Panc1 (cell line): ENCODE measurements at regions not wholly inside any gene's neighbourhood (a gene's known extent, or its start where the extent isn't known, plus 50 kb on each side); places are given as distances from the start of the nearest gene placed in this dataset.

ENCODE experiments used
- ATAC-seq: fragments of 200-7000 bp; cut with Tn5 transposase; 2 replicates; pipeline ENCODE4 v1.9.1; 2020; ENCODE audit warnings: mild to moderate bottlenecking, moderate library complexity
- BruUV-seq: library from RNA; stranded (reverse); fragments of 400-500 nt; replicated peaks from 2 replicates; lab custom pipeline; 2021; lab: Mats Ljungman, UMichigan
- CTCF ChIA-PET: fragments of 300-600 bp; sonication (Branson Sonifier 250); formaldehyde crosslinking; loops from one replicate; lab custom pipeline; 2022; ENCODE audit warnings: antibody characterized with exemption; lab: Charles Lee
- POLR2A ChIA-PET: fragments of 300-600 bp; sonication (Branson Sonifier 250); formaldehyde crosslinking; loops from one replicate; lab custom pipeline; 2022; ENCODE audit warnings: antibody characterized with exemption; lab: Charles Lee
- DNase-seq: peaks from one replicate; pipeline ENCODE4 v3.0.0-alpha.2; 2010; ENCODE audit warnings: low read depth, low spot score
- H3K27ac ChIP-seq: 2 replicates; pipeline ENCODE4 v1.5.1; 2011; ENCODE audit warnings: mild to moderate bottlenecking, low read length, inconsistent platforms
- H3K27me3 ChIP-seq: fragments of 200-500 bp; sonication (Bioruptor generic); 2 replicates; pipeline ENCODE4 v1.6.0; 2014; ENCODE audit warnings: low read length, inconsistent platforms; ENCODE audit not compliant: control insufficient read depth, insufficient read depth
- H3K36me3 ChIP-seq: fragments of 200-500 bp; sonication (Bioruptor generic); 2 replicates; pipeline ENCODE4 v1.5.1; 2014; ENCODE audit warnings: inconsistent platforms, mild to moderate bottlenecking, low read length, moderate library complexity; ENCODE audit not compliant: control insufficient read depth, insufficient read depth
- H3K4me1 ChIP-seq: 2 replicates; pipeline ENCODE4 v1.5.1; 2011; ENCODE audit warnings: inconsistent platforms, mild to moderate bottlenecking, low read length, moderate library complexity; ENCODE audit not compliant: control insufficient read depth, insufficient read depth
- H3K4me3 ChIP-seq, 2 experiments: 2 replicates each; pipeline ENCODE4 v1.5.1; 2011 to 2012; ENCODE audit warnings: low read depth in 2 of 2, low read length in 2 of 2, mild to moderate bottlenecking in 2 of 2, inconsistent platforms in 1 of 2, moderate library complexity in 1 of 2
- H3K9me3 ChIP-seq: fragments of 200-500 bp; sonication (Bioruptor generic); 2 replicates; pipeline ENCODE4 v1.5.1; 2014; ENCODE audit warnings: low read depth, mild to moderate bottlenecking, inconsistent platforms, low read length, moderate library complexity; ENCODE audit not compliant: control insufficient read depth, insufficient read depth
- CTCF ChIP-seq: fragments of 450-650 bp; IDR thresholded peaks from 2 replicates; pipeline ENCODE4 v1.5.1; 2017; ENCODE audit warnings: mild to moderate bottlenecking
- POLR2AphosphoS5 ChIP-seq: IDR thresholded peaks from 2 replicates; pipeline ENCODE4 v1.6.1; 2012; ENCODE audit warnings: mild to moderate bottlenecking, low read depth, low read length, moderate library complexity
- REST ChIP-seq, 2 experiments: IDR thresholded peaks; 2 replicates each; pipeline ENCODE4 v1.6.1; 2011 to 2012; ENCODE audit warnings: low read depth in 2 of 2, control low read depth in 1 of 2, low read length in 1 of 2, mild to moderate bottlenecking in 1 of 2, moderate library complexity in 1 of 2; ENCODE audit not compliant: insufficient read depth in 1 of 2
- SIN3A ChIP-seq: IDR thresholded peaks from 2 replicates; pipeline ENCODE4 v1.6.1; 2012; ENCODE audit warnings: low read depth, mild to moderate bottlenecking, low read length, moderate library complexity, borderline replicate concordance; ENCODE audit not compliant: insufficient read depth
- TCF7L2 ChIP-seq: IDR thresholded peaks from 2 replicates; pipeline ENCODE4 v1.6.1; 2011; ENCODE audit warnings: mild to moderate bottlenecking, low read depth, low read length, inconsistent platforms
- in situ Hi-C: cut with HindIII; loops from 2 replicates; pipeline ENCODE4 v1.10.0; 2016; ENCODE audit warnings: low sequenced_read_pairs, low pct_unique_long_range_greater_than_20kb
- intact Hi-C: fragments of 100-400 bp; cut with micrococcal nuclease; formaldehyde crosslinking; loops from one replicate; pipeline ENCODE4 v1.10.0; 2022; ENCODE audit not compliant: unreplicated experiment

GRCh38 chr1:29753771-29754572 lies 517.6 kb downstream of the PTPRU start:
- no peak overlapping the region for H3K27ac ChIP-seq

GRCh38 chr1:29753244-29753643 lies 516.9 kb downstream of the PTPRU start:
- TF ChIP-seq SIN3A (no peak), REST (IDR thresholded peaks at IDR 0.05; ENCODE audit: insufficient read depth in 1 of 2, low read depth in 2 of 2, low read length in 1 of 2) (no peak), CTCF (no peak), POLR2AphosphoS5 (no peak), TCF7L2 (no peak)
- Histone ChIP-seq H3K4me3 (no peak overlapping the region), H3K27ac (no peak overlapping the region), H3K9me3 (no peaks in the 10 kb centered on the region), H3K36me3 (no peaks in the 10 kb centered on the region), H3K4me1 (no peaks in the 10 kb centered on the region), H3K27me3 (no peaks in the 10 kb centered on the region)
- no peak for ATAC-seq
- in situ Hi-C loops = no loop called here
- POLR2A ChIA-PET = no interaction called here
- CTCF ChIA-PET = no interaction called here
- no TSS peak for BruUV-seq
- DNase-seq = no peak
- intact Hi-C loops = no loop called here

More at GRCh38 chr1:29753771-29754572, 517.6 kb downstream of the PTPRU start:
- in situ Hi-C loops = no loop called here
- Histone ChIP-seq H3K4me3 (no peak overlapping the region), H3K36me3 (no peaks in the 10 kb centered on the region), H3K4me1 (no peaks in the 10 kb centered on the region), H3K27me3 (no peaks in the 10 kb centered on the region), H3K9me3 (no peaks in the 10 kb centered on the region)
- TF ChIP-seq TCF7L2 = no peak
- TF ChIP-seq REST (IDR thresholded peaks at IDR 0.05; ENCODE audit: insufficient read depth in 1 of 2, low read depth in 2 of 2, low read length in 1 of 2) = no peak
- no peak for TF ChIP-seq SIN3A
- no peak for TF ChIP-seq CTCF
- TF ChIP-seq POLR2AphosphoS5 = no peak
- ChIA-PET POLR2A (no interaction called here), CTCF (no interaction called here)
- DNase-seq (no peak), ATAC-seq (no peak)
- no TSS peak for BruUV-seq
- intact Hi-C loops = no loop called here
